ENCODE measurements at regions not wholly inside any gene's neighbourhood (a gene's known extent, or its start where the extent isn't known, plus 50 kb on each side); places are given as distances from the start of the nearest gene placed in this dataset.

- no peak for TF ChIP-seq ZSCAN4 (tag by site-specific recombination; IDR thresholded peaks at IDR 0.05)
- TF ChIP-seq, protein P1, sequence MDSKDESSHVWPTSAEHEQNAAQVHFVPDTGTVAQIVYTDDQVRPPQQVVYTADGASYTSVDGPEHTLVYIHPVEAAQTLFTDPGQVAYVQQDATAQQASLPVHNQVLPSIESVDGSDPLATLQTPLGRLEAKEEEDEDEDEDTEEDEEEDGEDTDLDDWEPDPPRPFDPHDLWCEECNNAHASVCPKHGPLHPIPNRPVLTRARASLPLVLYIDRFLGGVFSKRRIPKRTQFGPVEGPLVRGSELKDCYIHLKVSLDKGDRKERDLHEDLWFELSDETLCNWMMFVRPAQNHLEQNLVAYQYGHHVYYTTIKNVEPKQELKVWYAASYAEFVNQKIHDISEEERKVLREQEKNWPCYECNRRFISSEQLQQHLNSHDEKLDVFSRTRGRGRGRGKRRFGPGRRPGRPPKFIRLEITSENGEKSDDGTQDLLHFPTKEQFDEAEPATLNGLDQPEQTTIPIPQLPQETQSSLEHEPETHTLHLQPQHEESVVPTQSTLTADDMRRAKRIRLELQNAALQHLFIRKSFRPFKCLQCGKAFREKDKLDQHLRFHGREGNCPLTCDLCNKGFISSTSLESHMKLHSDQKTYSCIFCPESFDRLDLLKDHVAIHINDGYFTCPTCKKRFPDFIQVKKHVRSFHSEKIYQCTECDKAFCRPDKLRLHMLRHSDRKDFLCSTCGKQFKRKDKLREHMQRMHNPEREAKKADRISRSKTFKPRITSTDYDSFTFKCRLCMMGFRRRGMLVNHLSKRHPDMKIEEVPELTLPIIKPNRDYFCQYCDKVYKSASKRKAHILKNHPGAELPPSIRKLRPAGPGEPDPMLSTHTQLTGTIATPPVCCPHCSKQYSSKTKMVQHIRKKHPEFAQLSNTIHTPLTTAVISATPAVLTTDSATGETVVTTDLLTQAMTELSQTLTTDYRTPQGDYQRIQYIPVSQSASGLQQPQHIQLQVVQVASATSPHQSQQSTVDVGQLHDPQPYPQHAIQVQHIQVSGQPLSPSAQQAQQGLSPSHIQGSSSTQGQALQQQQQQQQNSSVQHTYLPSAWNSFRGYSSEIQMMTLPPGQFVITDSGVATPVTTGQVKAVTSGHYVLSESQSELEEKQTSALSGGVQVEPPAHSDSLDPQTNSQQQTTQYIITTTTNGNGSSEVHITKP (tag by site-specific recombination; IDR thresholded peaks at IDR 0.05): no peak
These were observed 699.9 kb downstream of the DSC3 start (continued) for GRCh38 chr18:30342675-30343074.

DNA sequence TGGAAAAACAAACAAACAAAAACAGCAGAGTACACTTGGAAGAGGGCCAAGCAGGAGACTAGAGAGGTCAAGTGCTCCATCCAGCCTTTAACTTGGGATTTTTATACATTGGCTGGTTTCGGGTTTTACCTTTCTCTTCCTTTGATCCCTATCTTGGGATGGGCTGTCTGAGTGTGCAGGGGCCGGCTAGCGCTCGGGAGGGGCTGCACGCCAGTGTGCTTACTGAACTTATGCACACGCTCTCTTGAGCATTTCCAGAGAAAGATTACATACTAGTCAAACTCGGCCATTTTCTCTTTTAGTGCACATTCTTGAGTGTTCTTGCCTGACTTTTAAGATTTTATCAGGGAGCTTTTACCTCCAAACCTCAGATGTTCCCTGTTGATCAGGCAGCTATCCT lies 707.8 kb downstream of the DSC3 start:
- Histone ChIP-seq H3K36me3 (ENCODE audit: control insufficient read depth in 2 of 2, insufficient read depth in 1 of 2, low read length in 2 of 2) (no peaks in the 10 kb centered on the region), H3K4me1 (ENCODE audit: control insufficient read depth, insufficient read depth, low read length) (no peaks in the 10 kb centered on the region), H3K4me3 (ENCODE audit: low read depth, low read length) (no peak overlapping the region), H3K27ac (ENCODE audit: extremely low read depth, low read depth, low read length) (no peak overlapping the region), H3K9me3 (ENCODE audit: control insufficient read depth, insufficient read depth, low read depth, low read length) (no peaks in the 10 kb centered on the region)
- ChIA-PET CTCF (no interaction called here), POLR2A (no interaction called here)
- no peak for TF ChIP-seq ZNF48 (tag by site-specific recombination; IDR thresholded peaks at IDR 0.05)
- TF ChIP-seq, protein P2, sequence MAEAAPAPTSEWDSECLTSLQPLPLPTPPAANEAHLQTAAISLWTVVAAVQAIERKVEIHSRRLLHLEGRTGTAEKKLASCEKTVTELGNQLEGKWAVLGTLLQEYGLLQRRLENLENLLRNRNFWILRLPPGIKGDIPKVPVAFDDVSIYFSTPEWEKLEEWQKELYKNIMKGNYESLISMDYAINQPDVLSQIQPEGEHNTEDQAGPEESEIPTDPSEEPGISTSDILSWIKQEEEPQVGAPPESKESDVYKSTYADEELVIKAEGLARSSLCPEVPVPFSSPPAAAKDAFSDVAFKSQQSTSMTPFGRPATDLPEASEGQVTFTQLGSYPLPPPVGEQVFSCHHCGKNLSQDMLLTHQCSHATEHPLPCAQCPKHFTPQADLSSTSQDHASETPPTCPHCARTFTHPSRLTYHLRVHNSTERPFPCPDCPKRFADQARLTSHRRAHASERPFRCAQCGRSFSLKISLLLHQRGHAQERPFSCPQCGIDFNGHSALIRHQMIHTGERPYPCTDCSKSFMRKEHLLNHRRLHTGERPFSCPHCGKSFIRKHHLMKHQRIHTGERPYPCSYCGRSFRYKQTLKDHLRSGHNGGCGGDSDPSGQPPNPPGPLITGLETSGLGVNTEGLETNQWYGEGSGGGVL (tag by site-specific recombination; IDR thresholded peaks at IDR 0.05): no peak
- TF ChIP-seq, protein P3, sequence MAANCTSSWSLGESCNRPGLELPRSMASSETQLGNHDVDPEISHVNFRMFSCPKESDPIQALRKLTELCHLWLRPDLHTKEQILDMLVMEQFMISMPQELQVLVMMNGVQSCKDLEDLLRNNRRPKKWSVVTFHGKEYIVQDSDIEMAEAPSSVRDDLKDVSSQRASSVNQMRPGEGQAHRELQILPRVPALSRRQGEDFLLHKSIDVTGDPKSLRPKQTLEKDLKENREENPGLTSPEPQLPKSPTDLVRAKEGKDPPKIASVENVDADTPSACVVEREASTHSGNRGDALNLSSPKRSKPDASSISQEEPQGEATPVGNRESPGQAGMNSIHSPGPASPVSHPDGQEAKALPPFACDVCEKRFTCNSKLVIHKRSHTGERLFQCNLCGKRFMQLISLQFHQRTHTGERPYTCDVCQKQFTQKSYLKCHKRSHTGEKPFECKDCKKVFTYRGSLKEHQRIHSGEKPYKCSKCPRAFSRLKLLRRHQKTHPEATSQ (tag by site-specific recombination; IDR thresholded peaks at IDR 0.05): no peak
- no peak for TF ChIP-seq ZNF324 (tag by site-specific recombination; IDR thresholded peaks at IDR 0.05)
- TF ChIP-seq ZNF266 (tag by site-specific recombination; IDR thresholded peaks at IDR 0.05; ENCODE audit: low read depth): no peak
- TF ChIP-seq ZNF521 (tag by site-specific recombination; IDR thresholded peaks at IDR 0.05): no peak

- H3K9me3 ChIP-seq (ENCODE audit: control insufficient read depth, insufficient read depth, low read depth, low read length): no peaks in the 10 kb centered on the region
- no peaks in the 10 kb centered on the region for H3K4me1 ChIP-seq (ENCODE audit: control insufficient read depth, insufficient read depth, low read length)
- ChIA-PET CTCF (no interaction called here), POLR2A (no interaction called here)
- TF ChIP-seq ZNF600 (tag by site-specific recombination; IDR thresholded peaks at IDR 0.05): no peak
- TF ChIP-seq, protein P4, sequence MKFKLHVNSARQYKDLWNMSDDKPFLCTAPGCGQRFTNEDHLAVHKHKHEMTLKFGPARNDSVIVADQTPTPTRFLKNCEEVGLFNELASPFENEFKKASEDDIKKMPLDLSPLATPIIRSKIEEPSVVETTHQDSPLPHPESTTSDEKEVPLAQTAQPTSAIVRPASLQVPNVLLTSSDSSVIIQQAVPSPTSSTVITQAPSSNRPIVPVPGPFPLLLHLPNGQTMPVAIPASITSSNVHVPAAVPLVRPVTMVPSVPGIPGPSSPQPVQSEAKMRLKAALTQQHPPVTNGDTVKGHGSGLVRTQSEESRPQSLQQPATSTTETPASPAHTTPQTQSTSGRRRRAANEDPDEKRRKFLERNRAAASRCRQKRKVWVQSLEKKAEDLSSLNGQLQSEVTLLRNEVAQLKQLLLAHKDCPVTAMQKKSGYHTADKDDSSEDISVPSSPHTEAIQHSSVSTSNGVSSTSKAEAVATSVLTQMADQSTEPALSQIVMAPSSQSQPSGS (tag by site-specific recombination; IDR thresholded peaks at IDR 0.05; ENCODE audit: low read depth): no peak
- no peak for TF ChIP-seq ZNF501 (tag by site-specific recombination; IDR thresholded peaks at IDR 0.05)
- TF ChIP-seq, protein P5, sequence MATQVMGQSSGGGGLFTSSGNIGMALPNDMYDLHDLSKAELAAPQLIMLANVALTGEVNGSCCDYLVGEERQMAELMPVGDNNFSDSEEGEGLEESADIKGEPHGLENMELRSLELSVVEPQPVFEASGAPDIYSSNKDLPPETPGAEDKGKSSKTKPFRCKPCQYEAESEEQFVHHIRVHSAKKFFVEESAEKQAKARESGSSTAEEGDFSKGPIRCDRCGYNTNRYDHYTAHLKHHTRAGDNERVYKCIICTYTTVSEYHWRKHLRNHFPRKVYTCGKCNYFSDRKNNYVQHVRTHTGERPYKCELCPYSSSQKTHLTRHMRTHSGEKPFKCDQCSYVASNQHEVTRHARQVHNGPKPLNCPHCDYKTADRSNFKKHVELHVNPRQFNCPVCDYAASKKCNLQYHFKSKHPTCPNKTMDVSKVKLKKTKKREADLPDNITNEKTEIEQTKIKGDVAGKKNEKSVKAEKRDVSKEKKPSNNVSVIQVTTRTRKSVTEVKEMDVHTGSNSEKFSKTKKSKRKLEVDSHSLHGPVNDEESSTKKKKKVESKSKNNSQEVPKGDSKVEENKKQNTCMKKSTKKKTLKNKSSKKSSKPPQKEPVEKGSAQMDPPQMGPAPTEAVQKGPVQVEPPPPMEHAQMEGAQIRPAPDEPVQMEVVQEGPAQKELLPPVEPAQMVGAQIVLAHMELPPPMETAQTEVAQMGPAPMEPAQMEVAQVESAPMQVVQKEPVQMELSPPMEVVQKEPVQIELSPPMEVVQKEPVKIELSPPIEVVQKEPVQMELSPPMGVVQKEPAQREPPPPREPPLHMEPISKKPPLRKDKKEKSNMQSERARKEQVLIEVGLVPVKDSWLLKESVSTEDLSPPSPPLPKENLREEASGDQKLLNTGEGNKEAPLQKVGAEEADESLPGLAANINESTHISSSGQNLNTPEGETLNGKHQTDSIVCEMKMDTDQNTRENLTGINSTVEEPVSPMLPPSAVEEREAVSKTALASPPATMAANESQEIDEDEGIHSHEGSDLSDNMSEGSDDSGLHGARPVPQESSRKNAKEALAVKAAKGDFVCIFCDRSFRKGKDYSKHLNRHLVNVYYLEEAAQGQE (tag by site-specific recombination; IDR thresholded peaks at IDR 0.05): no peak
- TF ChIP-seq SALL2 (tag by site-specific recombination; IDR thresholded peaks at IDR 0.05; ENCODE audit: borderline replicate concordance): no peak
- TF ChIP-seq ZNF121 (tag by site-specific recombination; IDR thresholded peaks at IDR 0.05): no peak
- no peak overlapping the region for H3K4me3 ChIP-seq (ENCODE audit: low read depth, low read length)
- no peaks in the 10 kb centered on the region for H3K36me3 ChIP-seq (ENCODE audit: control insufficient read depth in 2 of 2, insufficient read depth in 1 of 2, low read length in 2 of 2)
- no peak overlapping the region for H3K27ac ChIP-seq (ENCODE audit: extremely low read depth, low read depth, low read length)
These were observed 709.2 kb downstream of the DSC3 start for GRCh38 chr18:30333310-30333709.
